Mammary epithelial cell (primary cell): ENCODE measurements at regions not wholly inside any gene's neighbourhood (a gene's known extent, or its start where the extent isn't known, plus 50 kb on each side); places are given as distances from the start of the nearest gene placed in this dataset.

Experiments used
- EZH2 ChIP-seq: IDR thresholded peaks from 2 replicates; pipeline ENCODE4 v1.6.1; 2012; ENCODE audit warnings: low read length, inconsistent platforms, borderline replicate concordance
- TF ChIP-seq, protein P1 (sequence below), 2 donors: IDR thresholded peaks in 1 of 2; conservative IDR thresholded peaks in 1 of 2; 2 replicates each; pipeline ENCODE4 v1.5.1; 2011 to 2012; ENCODE audit warnings: inconsistent platforms in 2 of 2, low read length in 2 of 2, mild to moderate bottlenecking in 2 of 2, control low read depth in 1 of 2, low read depth in 1 of 2; ENCODE audit not compliant: insufficient read depth in 1 of 2; ENCODE audit errors: extremely low read depth in 1 of 2

DNA sequence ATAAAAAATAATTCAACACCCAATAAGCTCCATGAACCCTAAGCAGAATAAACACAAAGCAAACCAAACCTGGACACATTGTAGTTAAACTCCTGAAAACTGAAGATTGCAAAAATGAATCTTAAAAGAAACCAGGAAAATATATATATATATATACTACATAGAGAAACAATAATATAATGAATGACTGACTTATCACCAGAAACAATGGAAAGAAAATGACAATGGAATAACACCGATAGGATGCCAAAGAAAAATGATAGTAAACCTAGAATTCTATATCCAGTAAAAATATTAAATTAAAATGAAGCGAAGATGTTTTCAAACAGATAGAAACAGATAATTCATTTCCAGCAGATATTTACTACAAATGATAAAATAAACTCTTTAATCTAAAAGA is 346.9 kb downstream of the IRS1 start:
- TF ChIP-seq, protein P1, sequence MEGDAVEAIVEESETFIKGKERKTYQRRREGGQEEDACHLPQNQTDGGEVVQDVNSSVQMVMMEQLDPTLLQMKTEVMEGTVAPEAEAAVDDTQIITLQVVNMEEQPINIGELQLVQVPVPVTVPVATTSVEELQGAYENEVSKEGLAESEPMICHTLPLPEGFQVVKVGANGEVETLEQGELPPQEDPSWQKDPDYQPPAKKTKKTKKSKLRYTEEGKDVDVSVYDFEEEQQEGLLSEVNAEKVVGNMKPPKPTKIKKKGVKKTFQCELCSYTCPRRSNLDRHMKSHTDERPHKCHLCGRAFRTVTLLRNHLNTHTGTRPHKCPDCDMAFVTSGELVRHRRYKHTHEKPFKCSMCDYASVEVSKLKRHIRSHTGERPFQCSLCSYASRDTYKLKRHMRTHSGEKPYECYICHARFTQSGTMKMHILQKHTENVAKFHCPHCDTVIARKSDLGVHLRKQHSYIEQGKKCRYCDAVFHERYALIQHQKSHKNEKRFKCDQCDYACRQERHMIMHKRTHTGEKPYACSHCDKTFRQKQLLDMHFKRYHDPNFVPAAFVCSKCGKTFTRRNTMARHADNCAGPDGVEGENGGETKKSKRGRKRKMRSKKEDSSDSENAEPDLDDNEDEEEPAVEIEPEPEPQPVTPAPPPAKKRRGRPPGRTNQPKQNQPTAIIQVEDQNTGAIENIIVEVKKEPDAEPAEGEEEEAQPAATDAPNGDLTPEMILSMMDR (conservative IDR thresholded peaks at IDR 0.05 in 1 of 2, IDR thresholded peaks at IDR 0.05 in 1 of 2; ENCODE audit: extremely low read depth in 1 of 2, insufficient read depth in 1 of 2, low read depth in 1 of 2, low read length in 2 of 2): no peak
- TF ChIP-seq EZH2: no peak
